Skeletal muscle satellite cell (primary cell): ENCODE measurements at regions not wholly inside any gene's neighbourhood (a gene's known extent, or its start where the extent isn't known, plus 50 kb on each side); places are given as distances from the start of the nearest gene placed in this dataset.
"Not testable (repeated sequence)": the region's sequence is repeated elsewhere in the genome, so short reads cannot be mapped to it uniquely, and the experiment has no call there.

Source experiments
- H3K27me3 ChIP-seq: 2 replicates; pipeline ENCODE4 v1.7.0; 2013; ENCODE audit warnings: low read length; ENCODE audit not compliant: control insufficient read depth, insufficient read depth
- H3K36me3 ChIP-seq: 2 replicates; pipeline ENCODE4 v1.7.0; 2013; ENCODE audit warnings: mild to moderate bottlenecking, control low read depth, low read length; ENCODE audit not compliant: insufficient read depth
- H3K4me1 ChIP-seq: 2 replicates; pipeline ENCODE4 v1.7.0; 2013; ENCODE audit warnings: low read length; ENCODE audit not compliant: control insufficient read depth, insufficient read depth
- H3K4me2 ChIP-seq: 2 replicates; pipeline ENCODE4 v1.7.0; 2013; ENCODE audit warnings: mild to moderate bottlenecking, low read length
- H3K4me3 ChIP-seq: 2 replicates; pipeline ENCODE4 v1.7.0; 2013; ENCODE audit warnings: low read length
- H3K9ac ChIP-seq: 2 replicates; pipeline ENCODE4 v1.7.0; 2013; ENCODE audit warnings: mild to moderate bottlenecking, low read depth, low read length, moderate library complexity
- H3K9me3 ChIP-seq: replicated peaks from 2 replicates; pipeline ENCODE4 v1.7.0; 2013; ENCODE audit warnings: mild to moderate bottlenecking, control low read depth, low read length

- H3K4me2 ChIP-seq, result no peak overlapping the region
- no peak overlapping the region for H3K9ac ChIP-seq
- H3K27me3 ChIP-seq, result no peaks in the 10 kb centered on the region
- H3K4me3 ChIP-seq, result no peak overlapping the region
- no peaks in the 10 kb centered on the region for H3K9me3 ChIP-seq
- peaks cover 13% of the 10 kb centered on the region for H3K4me1 ChIP-seq
- H3K36me3 ChIP-seq, result no peaks in the 10 kb centered on the region
These were observed 539.3 kb downstream of the RFPL4B start for GRCh38 chr6:112886415-112886814.

GRCh38 chr6:112887424-112887823 is 540.3 kb downstream of the RFPL4B start:
- H3K9me3 ChIP-seq, H3K27me3 ChIP-seq, H3K4me1 ChIP-seq: not testable (repeated sequence)

GRCh38 chr6:112899541-112899940 is 552.4 kb downstream of the RFPL4B start:
- H3K9ac ChIP-seq, result no peak overlapping the region
- H3K4me2 ChIP-seq, result no peak overlapping the region
- H3K27me3 ChIP-seq, result no peaks in the 10 kb centered on the region
- H3K9me3 ChIP-seq, result no peaks in the 10 kb centered on the region
- no peak overlapping the region for H3K4me3 ChIP-seq
- no peaks in the 10 kb centered on the region for H3K36me3 ChIP-seq
- H3K4me1 ChIP-seq, result no peaks in the 10 kb centered on the region

More at GRCh38 chr6:112887424-112887823, 540.3 kb downstream of the RFPL4B start:
- H3K4me3 ChIP-seq, H3K4me2 ChIP-seq, H3K36me3 ChIP-seq, H3K9ac ChIP-seq: not testable (repeated sequence)

- H3K4me2 ChIP-seq, result no peak overlapping the region
These were observed 556.2 kb downstream of the RFPL4B start for GRCh38 chr6:112903361-112903760.

GRCh38 chr6:112906726-112907125 is 559.6 kb downstream of the RFPL4B start:
- Histone ChIP-seq H3K4me3 (no peak overlapping the region), H3K4me1 (peaks cover 17% of the 10 kb centered on the region), H3K36me3 (no peaks in the 10 kb centered on the region), H3K9ac (no peak overlapping the region), H3K27me3 (no peaks in the 10 kb centered on the region), H3K9me3 (no peaks in the 10 kb centered on the region), H3K4me2 (no peak overlapping the region)

More at GRCh38 chr6:112903361-112903760, 556.2 kb downstream of the RFPL4B start:
- no peaks in the 10 kb centered on the region for H3K9me3 ChIP-seq
- H3K4me3 ChIP-seq, result no peak overlapping the region
- H3K4me1 ChIP-seq, result peaks cover 11% of the 10 kb centered on the region
- no peaks in the 10 kb centered on the region for H3K36me3 ChIP-seq
- H3K27me3 ChIP-seq, result no peaks in the 10 kb centered on the region
- no peak overlapping the region for H3K9ac ChIP-seq

- no peaks in the 10 kb centered on the region for H3K27me3 ChIP-seq
- H3K9me3 ChIP-seq, result no peaks in the 10 kb centered on the region
- no peak overlapping the region for H3K4me2 ChIP-seq
- H3K9ac ChIP-seq, result no peak overlapping the region
- no peak overlapping the region for H3K4me3 ChIP-seq
- no peaks in the 10 kb centered on the region for H3K36me3 ChIP-seq
- peaks cover 28% of the 10 kb centered on the region for H3K4me1 ChIP-seq
These were observed 562.7 kb downstream of the RFPL4B start for GRCh38 chr6:112909781-112910180.

- H3K36me3 ChIP-seq, result no peaks in the 10 kb centered on the region
- H3K27me3 ChIP-seq, result no peaks in the 10 kb centered on the region
- no peak overlapping the region for H3K4me2 ChIP-seq
- H3K4me1 ChIP-seq, result peaks cover 28% of the 10 kb centered on the region
- no peak overlapping the region for H3K4me3 ChIP-seq
- no peaks in the 10 kb centered on the region for H3K9me3 ChIP-seq
- H3K9ac ChIP-seq, result no peak overlapping the region
These were observed 563.1 kb downstream of the RFPL4B start for GRCh38 chr6:112910256-112910655.

GRCh38 chr6:112911959-112912358 is 564.8 kb downstream of the RFPL4B start:
- no peaks in the 10 kb centered on the region for H3K9me3 ChIP-seq
- H3K9ac ChIP-seq, result no peak overlapping the region
- H3K4me1 ChIP-seq, result peaks cover 18% of the 10 kb centered on the region
- no peaks in the 10 kb centered on the region for H3K27me3 ChIP-seq
- H3K4me2 ChIP-seq, result no peak overlapping the region
- no peaks in the 10 kb centered on the region for H3K36me3 ChIP-seq
- no peak overlapping the region for H3K4me3 ChIP-seq

GRCh38 chr6:112912416-112913101 is 565.4 kb downstream of the RFPL4B start:
- Histone ChIP-seq H3K4me1 (peaks cover 16% of the 10 kb centered on the region), H3K4me2 (no peak overlapping the region), H3K9me3 (no peaks in the 10 kb centered on the region), H3K36me3 (no peaks in the 10 kb centered on the region), H3K9ac (no peak overlapping the region), H3K4me3 (no peak overlapping the region), H3K27me3 (no peaks in the 10 kb centered on the region)

GRCh38 chr6:112919744-112920143 is 572.6 kb downstream of the RFPL4B start:
- H3K4me2 ChIP-seq, H3K27me3 ChIP-seq, H3K36me3 ChIP-seq, H3K9me3 ChIP-seq, H3K4me1 ChIP-seq, H3K4me3 ChIP-seq, H3K9ac ChIP-seq: not testable (repeated sequence)

- Histone ChIP-seq H3K4me3 (no peak overlapping the region), H3K9me3 (peaks cover 7% of the 10 kb centered on the region), H3K36me3 (no peaks in the 10 kb centered on the region), H3K9ac (no peak overlapping the region), H3K27me3 (no peaks in the 10 kb centered on the region), H3K4me2 (no peak overlapping the region), H3K4me1 (no peaks in the 10 kb centered on the region)
These were observed 573.9 kb downstream of the RFPL4B start for GRCh38 chr6:112920994-112921393.

- Histone ChIP-seq H3K4me2 (no peak overlapping the region), H3K4me1 (no peaks in the 10 kb centered on the region), H3K27me3 (no peaks in the 10 kb centered on the region), H3K9ac (no peak overlapping the region), H3K36me3 (no peaks in the 10 kb centered on the region), H3K4me3 (no peak overlapping the region), H3K9me3 (peaks cover 7% of the 10 kb centered on the region)
These were observed 576.9 kb downstream of the RFPL4B start for GRCh38 chr6:112923940-112924587.
